ENCODE measurements at regions not wholly inside any gene's neighbourhood (a gene's known extent, or its start where the extent isn't known, plus 50 kb on each side); places are given as distances from the start of the nearest gene placed in this dataset.

DNA sequence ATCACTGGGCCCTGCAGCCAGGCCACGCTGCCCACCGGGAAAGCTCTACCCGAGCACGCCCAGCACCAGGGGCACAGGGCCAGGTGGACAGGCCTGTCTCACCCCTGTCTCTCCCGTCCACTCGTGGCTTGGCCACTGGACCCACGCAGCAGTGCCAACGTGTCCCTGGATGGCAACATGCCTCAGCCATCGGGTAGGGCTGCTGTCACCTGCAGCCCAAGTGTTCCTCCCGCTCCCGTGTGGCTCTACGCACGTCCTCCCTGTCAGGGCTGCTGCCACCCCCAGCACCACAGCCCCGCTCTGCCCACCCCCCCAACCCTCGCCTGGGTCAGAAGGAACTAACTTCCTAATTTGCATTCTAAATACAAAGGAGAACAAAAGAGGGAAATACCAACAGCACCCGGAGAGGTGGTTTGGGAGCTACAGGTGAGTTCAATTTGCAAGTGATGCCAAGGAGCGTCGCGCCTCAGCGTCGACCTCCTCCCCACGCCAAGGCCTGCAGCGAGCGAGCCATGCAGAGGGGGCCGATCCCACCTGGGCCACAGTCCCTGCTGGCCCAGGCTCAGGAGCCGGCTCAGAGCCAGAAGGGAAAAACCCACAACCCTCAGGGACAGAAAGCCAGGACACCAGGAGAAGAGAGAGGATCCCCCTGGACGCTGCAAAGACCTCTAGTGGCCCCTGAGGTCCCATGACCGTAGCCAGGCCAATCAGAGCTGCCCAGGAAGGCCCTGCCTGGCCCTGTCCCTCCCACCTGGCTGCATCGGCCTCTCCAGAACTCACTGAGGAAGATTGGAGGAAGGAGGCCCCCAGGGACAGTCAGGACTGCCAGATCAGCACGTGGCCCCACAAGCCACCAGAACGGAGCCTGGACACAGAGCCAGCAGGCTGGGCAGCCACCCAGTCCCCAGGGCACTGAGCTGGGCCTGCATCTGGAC is 128.4 kb upstream of the SPACA7 start:
- H2AFZ ChIP-seq (ENCODE audit: low read depth, low read length): no peak overlapping the region
- TF ChIP-seq CTCF (IDR thresholded peaks at IDR 0.05; ENCODE audit: insufficient read depth, low read depth, low read length) (no peak), EZH2 (IDR thresholded peaks at IDR 0.05; ENCODE audit: insufficient read depth, low read length) (no peak)
- no peaks in the 10 kb centered on the region for H3K4me1 ChIP-seq (ENCODE audit: insufficient read depth, low read length)
- Mint-ChIP-seq H3K4me3 (ENCODE audit: unreplicated experiment) (no peak overlapping the region), H3K9me3 (ENCODE audit: unreplicated experiment) (no peaks in the 10 kb centered on the region), H3K36me3 (ENCODE audit: low read depth, unreplicated experiment) (no peaks in the 10 kb centered on the region), H3K27me3 (ENCODE audit: low read depth, unreplicated experiment) (peaks cover 76% of the 10 kb centered on the region), H3K4me1 (ENCODE audit: low read depth, unreplicated experiment) (no peaks in the 10 kb centered on the region), H3K27ac (ENCODE audit: unreplicated experiment) (no peak overlapping the region)
- no peak for FAIRE-seq
- no peak overlapping the region for H3K4me2 ChIP-seq (ENCODE audit: low read length)
- H3K9ac ChIP-seq (ENCODE audit: low read length): no peak overlapping the region
- H3K4me3 ChIP-seq (ENCODE audit: insufficient read depth, low read depth, low read length): no peak overlapping the region
- no peaks in the 10 kb centered on the region for H3K27me3 ChIP-seq (ENCODE audit: insufficient read depth, low read length)
- H4K20me1 ChIP-seq (ENCODE audit: insufficient read depth, low read length): no peaks in the 10 kb centered on the region
- no peak for DNase-seq (ENCODE audit: low read depth)
- no peaks in the 10 kb centered on the region for H3K79me2 ChIP-seq (ENCODE audit: insufficient read depth, low read length)
- peaks cover 21% of the 10 kb centered on the region for H3K9me3 ChIP-seq (ENCODE audit: insufficient read depth, low read depth, low read length)
- H3K27ac ChIP-seq (ENCODE audit: low read depth, low read length): no peak overlapping the region
- H3K36me3 ChIP-seq (ENCODE audit: insufficient read depth, low read length): no peaks in the 10 kb centered on the region

DNA sequence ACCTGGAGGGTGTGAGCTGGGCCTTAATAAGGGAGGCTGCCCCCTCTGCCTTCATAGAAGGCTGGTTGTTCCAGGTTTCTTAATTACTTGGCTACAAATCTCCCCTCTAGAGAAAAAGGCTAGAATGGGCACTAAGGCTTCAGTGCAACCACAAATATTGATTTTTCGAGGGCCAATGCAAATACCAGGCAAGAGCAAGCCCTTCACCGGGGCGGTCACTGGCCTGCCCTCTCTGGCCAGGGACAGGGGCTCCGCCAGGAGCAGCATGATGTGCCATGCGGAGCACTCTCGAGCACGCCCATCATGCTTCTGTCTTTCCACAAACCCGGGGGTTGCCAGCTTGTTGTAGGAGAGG is 127.8 kb upstream of the SPACA7 start:
- Histone ChIP-seq H4K20me1 (ENCODE audit: insufficient read depth, low read length) (no peaks in the 10 kb centered on the region), H3K27ac (ENCODE audit: low read depth, low read length) (no peak overlapping the region), H3K79me2 (ENCODE audit: insufficient read depth, low read length) (no peaks in the 10 kb centered on the region), H3K9ac (ENCODE audit: low read length) (no peak overlapping the region), H3K4me1 (ENCODE audit: insufficient read depth, low read length) (no peaks in the 10 kb centered on the region), H2AFZ (ENCODE audit: low read depth, low read length) (no peak overlapping the region), H3K9me3 (ENCODE audit: insufficient read depth, low read depth, low read length) (peaks cover 21% of the 10 kb centered on the region), H3K4me3 (ENCODE audit: insufficient read depth, low read depth, low read length) (no peak overlapping the region), H3K27me3 (ENCODE audit: insufficient read depth, low read length) (no peaks in the 10 kb centered on the region), H3K36me3 (ENCODE audit: insufficient read depth, low read length) (no peaks in the 10 kb centered on the region), H3K4me2 (ENCODE audit: low read length) (no peak overlapping the region)
- peaks cover 78% of the 10 kb centered on the region for H3K27me3 Mint-ChIP-seq (ENCODE audit: low read depth, unreplicated experiment)
- no peak overlapping the region for H3K27ac Mint-ChIP-seq (ENCODE audit: unreplicated experiment)
- no peak overlapping the region for H3K4me3 Mint-ChIP-seq (ENCODE audit: unreplicated experiment)
- FAIRE-seq (no peak), DNase-seq (ENCODE audit: low read depth) (no peak)
- TF ChIP-seq EZH2 (IDR thresholded peaks at IDR 0.05; ENCODE audit: insufficient read depth, low read length) (no peak), CTCF (IDR thresholded peaks at IDR 0.05; ENCODE audit: insufficient read depth, low read depth, low read length) (no peak)
- no peaks in the 10 kb centered on the region for H3K36me3 Mint-ChIP-seq (ENCODE audit: low read depth, unreplicated experiment)
- no peaks in the 10 kb centered on the region for H3K4me1 Mint-ChIP-seq (ENCODE audit: low read depth, unreplicated experiment)
- H3K9me3 Mint-ChIP-seq (ENCODE audit: unreplicated experiment): no peaks in the 10 kb centered on the region

Measured in astrocyte (in vitro differentiated cells and primary cell).